CD4-positive, alpha-beta T cell (primary cell): ENCODE measurements at regions not wholly inside any gene's neighbourhood (a gene's known extent, or its start where the extent isn't known, plus 50 kb on each side); places are given as distances from the start of the nearest gene placed in this dataset.

ENCODE experiments used
- ATAC-seq: fragments of 200-7000 bp; cut with Tn5 transposase; one replicate; pipeline ENCODE4 v1.10.0; 2022; ENCODE audit warnings: mild to moderate bottlenecking; ENCODE audit not compliant: poor library complexity
- CTCF ChIA-PET: fragments of 350-600 bp; sonication (Branson Sonifier 250); formaldehyde crosslinking; loops from one replicate; lab custom pipeline; 2021; ENCODE audit warnings: antibody characterized with exemption, inconsistent platforms; lab: Charles Lee
- POLR2A ChIA-PET: fragments of 350-600 bp; sonication (Branson Sonifier 250); formaldehyde crosslinking; loops from one replicate; lab custom pipeline; 2021; ENCODE audit warnings: antibody characterized with exemption, inconsistent platforms; lab: Charles Lee
- DNase-seq, 14 experiments: peaks; one replicate each; pipeline ENCODE4 v3.0.0-alpha.2; 2013 to 2020; ENCODE audit warnings: mixed read lengths in 2 of 14
- H3K27ac ChIP-seq, 2 donors: one replicate each; pipeline versions ENCODE4 v1.5.1 to v1.7.0; 2013; ENCODE audit warnings: low read length in 2 of 2, low read depth in 1 of 2, mild to moderate bottlenecking in 1 of 2
- H3K27me3 ChIP-seq, 2 experiments: 1 replicate in 1 of 2; 2 replicates in 1 of 2; pipeline versions ENCODE4 v1.6.1 to v1.7.0; 2013; ENCODE audit warnings: low read length in 2 of 2, control low read depth in 1 of 2, mild to moderate bottlenecking in 1 of 2, moderate library complexity in 1 of 2; ENCODE audit not compliant: insufficient read depth in 2 of 2, control insufficient read depth in 1 of 2
- H3K36me3 ChIP-seq: one replicate; pipeline ENCODE4 v1.6.1; 2013; ENCODE audit warnings: low read length, control low read depth; ENCODE audit not compliant: insufficient read depth
- H3K4me1 ChIP-seq: one replicate; pipeline ENCODE4 v1.6.1; 2013; ENCODE audit warnings: low read length, control low read depth; ENCODE audit not compliant: insufficient read depth
- H3K4me3 ChIP-seq: one replicate; pipeline ENCODE4 v1.5.1; 2013; ENCODE audit warnings: mild to moderate bottlenecking, low read length, moderate library complexity
- H3K9me3 ChIP-seq, 2 experiments: 1 replicate in 1 of 2; 2 replicates in 1 of 2; pipeline versions ENCODE4 v1.6.1 to v1.7.0; 2013; ENCODE audit warnings: low read length in 2 of 2, mild to moderate bottlenecking in 2 of 2, control low read depth in 1 of 2, moderate library complexity in 1 of 2; ENCODE audit not compliant: control insufficient read depth in 1 of 2, insufficient read depth in 1 of 2
- H3K27ac Mint-ChIP-seq: one replicate; pipeline ENCODE4 v1.8.0; 2020; ENCODE audit warnings: mixed read lengths
- H3K27me3 Mint-ChIP-seq: one replicate; pipeline ENCODE4 v1.8.0; 2021; ENCODE audit warnings: mixed read lengths
- H3K36me3 Mint-ChIP-seq: one replicate; pipeline ENCODE4 v1.8.0; 2021; ENCODE audit warnings: low read depth, mixed read lengths
- H3K4me1 Mint-ChIP-seq: one replicate; pipeline ENCODE4 v1.8.0; 2021; ENCODE audit warnings: low read depth, mixed read lengths
- H3K4me3 Mint-ChIP-seq: one replicate; pipeline ENCODE4 v1.8.0; 2020; ENCODE audit warnings: mild to moderate bottlenecking, mixed read lengths
- H3K9me3 Mint-ChIP-seq: one replicate; pipeline ENCODE4 v1.8.0; 2020; ENCODE audit warnings: mixed read lengths
- intact Hi-C, 2 experiments: fragments of 100-400 bp; cut with DNase I in 1 of 2; cut with micrococcal nuclease in 1 of 2; formaldehyde crosslinking; loops; one replicate each; pipeline versions ENCODE4 v1.15.1 to v1.9.0; 2023 to 2025; cut with DNase I, micrococcal nuclease
- TF ChIP-seq, protein P1 (sequence below): fragments of 200-600 bp; IDR thresholded peaks from one replicate; pipeline ENCODE4 v1.8.0; 2022; ENCODE audit warnings: antibody characterized with exemption, mild to moderate bottlenecking

DNA sequence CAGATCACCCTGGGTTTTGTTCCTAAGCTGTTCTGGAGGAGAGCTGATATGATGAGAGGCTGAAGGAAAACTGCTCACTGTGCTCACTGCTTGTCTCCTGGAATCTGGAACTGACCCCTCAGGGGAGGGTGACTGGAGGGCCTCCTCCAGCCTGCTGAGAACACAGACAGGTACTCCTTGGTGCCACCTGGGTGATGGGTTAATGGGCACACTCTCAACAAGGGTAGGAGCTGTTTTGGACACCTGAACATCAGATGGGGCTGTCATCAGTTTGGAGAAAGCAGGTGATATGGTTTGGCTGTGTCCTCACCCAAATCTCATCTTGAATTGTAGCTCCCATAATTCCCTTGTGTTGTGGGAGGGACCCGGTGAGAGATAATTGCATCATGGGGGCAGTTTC lies 58.1 kb upstream of the SORCS3 start:
- ATAC-seq: no peak
- H3K4me1 ChIP-seq: peaks cover 19% of the 10 kb centered on the region
- H3K36me3 Mint-ChIP-seq: no peaks in the 10 kb centered on the region
- no peaks in the 10 kb centered on the region for H3K9me3 Mint-ChIP-seq
- no peak overlapping the region for H3K27ac ChIP-seq
- POLR2A ChIA-PET: no interaction called here
- TF ChIP-seq, protein P1, sequence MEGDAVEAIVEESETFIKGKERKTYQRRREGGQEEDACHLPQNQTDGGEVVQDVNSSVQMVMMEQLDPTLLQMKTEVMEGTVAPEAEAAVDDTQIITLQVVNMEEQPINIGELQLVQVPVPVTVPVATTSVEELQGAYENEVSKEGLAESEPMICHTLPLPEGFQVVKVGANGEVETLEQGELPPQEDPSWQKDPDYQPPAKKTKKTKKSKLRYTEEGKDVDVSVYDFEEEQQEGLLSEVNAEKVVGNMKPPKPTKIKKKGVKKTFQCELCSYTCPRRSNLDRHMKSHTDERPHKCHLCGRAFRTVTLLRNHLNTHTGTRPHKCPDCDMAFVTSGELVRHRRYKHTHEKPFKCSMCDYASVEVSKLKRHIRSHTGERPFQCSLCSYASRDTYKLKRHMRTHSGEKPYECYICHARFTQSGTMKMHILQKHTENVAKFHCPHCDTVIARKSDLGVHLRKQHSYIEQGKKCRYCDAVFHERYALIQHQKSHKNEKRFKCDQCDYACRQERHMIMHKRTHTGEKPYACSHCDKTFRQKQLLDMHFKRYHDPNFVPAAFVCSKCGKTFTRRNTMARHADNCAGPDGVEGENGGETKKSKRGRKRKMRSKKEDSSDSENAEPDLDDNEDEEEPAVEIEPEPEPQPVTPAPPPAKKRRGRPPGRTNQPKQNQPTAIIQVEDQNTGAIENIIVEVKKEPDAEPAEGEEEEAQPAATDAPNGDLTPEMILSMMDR: no peak
- CTCF ChIA-PET: no interaction called here
- H3K27ac Mint-ChIP-seq: no peak overlapping the region
- DNase-seq: no peak
- peaks cover 35% of the 10 kb centered on the region for H3K4me1 Mint-ChIP-seq
- H3K27me3 Mint-ChIP-seq: peaks cover 20% of the 10 kb centered on the region
- no peak overlapping the region for H3K4me3 ChIP-seq
- H3K9me3 ChIP-seq: no peaks in the 10 kb centered on the region
- peaks cover 0 to 4% of the 10 kb centered on the region in 2 experiments for H3K27me3 ChIP-seq
- no peak overlapping the region for H3K4me3 Mint-ChIP-seq
- intact Hi-C loops: loop anchor here in 1 of 2 experiments (10.0 kb wide), 1 partner anchor 342 kb away; no protein-coding TSS in a partner anchor
- no peaks in the 10 kb centered on the region for H3K36me3 ChIP-seq

DNA sequence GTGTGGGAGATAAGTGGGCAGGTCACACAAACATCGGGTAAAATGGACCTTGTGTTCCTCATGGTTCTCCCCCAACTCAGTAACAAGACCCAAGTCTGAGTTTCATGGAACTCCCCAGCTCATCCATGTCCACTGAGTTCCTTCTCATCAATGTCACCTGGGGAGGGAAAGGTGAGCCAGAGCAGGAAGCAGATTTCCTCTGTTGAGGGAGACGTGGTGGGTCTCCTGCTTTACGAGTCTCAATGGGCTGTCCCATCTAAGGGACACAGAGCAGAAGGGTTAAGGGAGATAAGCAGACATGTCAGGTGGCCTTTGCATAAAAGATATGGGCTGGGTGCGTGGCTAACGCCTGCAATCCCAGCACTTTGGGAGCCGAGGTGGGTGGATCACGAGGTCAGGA lies 56.5 kb upstream of the SORCS3 start:
- no peaks in the 10 kb centered on the region for H3K9me3 Mint-ChIP-seq
- no peak overlapping the region for H3K27ac ChIP-seq
- intact Hi-C loops: loop anchor here in 1 of 2 experiments (10.0 kb wide), 1 partner anchor 340 kb away; no protein-coding TSS in a partner anchor
- no peak overlapping the region for H3K27ac Mint-ChIP-seq
- peaks cover 25% of the 10 kb centered on the region for H3K27me3 Mint-ChIP-seq
- H3K36me3 Mint-ChIP-seq: no peaks in the 10 kb centered on the region
- POLR2A ChIA-PET: no interaction called here
- TF ChIP-seq, protein P1: no peak
- CTCF ChIA-PET: no interaction called here
- ATAC-seq (no peak), DNase-seq (no peak)
- peaks cover 35% of the 10 kb centered on the region for H3K4me1 Mint-ChIP-seq
- no peaks in the 10 kb centered on the region for H3K9me3 ChIP-seq
- H3K4me1 ChIP-seq: peaks cover 19% of the 10 kb centered on the region
- no peak overlapping the region for H3K4me3 Mint-ChIP-seq
- H3K4me3 ChIP-seq: no peak overlapping the region
- H3K27me3 ChIP-seq: peaks cover 0 to 2% of the 10 kb centered on the region in 2 experiments
- H3K36me3 ChIP-seq: no peaks in the 10 kb centered on the region

DNA sequence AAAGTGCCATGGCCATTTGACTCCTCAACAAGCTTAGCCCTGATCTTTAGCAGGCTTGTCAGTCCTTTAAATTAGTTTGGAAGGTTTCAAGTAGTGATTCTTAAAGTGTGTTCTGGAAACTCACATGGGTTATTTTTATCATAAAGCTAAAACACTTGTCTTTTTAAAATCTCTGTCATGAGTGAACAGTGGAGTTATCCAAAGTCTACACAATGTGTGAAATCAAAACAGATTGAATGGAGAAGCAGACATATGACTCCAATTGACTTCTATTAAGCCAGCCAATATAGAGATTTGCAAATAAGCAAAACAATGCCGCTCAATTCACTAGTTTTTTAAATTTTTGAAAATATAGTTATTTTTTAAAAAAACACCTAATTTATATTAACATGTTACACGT lies 53.3 kb upstream of the SORCS3 start:
- Mint-ChIP-seq H3K4me1 (peaks cover 29% of the 10 kb centered on the region), H3K9me3 (no peaks in the 10 kb centered on the region), H3K27me3 (peaks cover 25% of the 10 kb centered on the region), H3K36me3 (no peaks in the 10 kb centered on the region), H3K27ac (peak overlapping the region; percentile 59), H3K4me3 (peak overlapping the region; percentile 61)
- Histone ChIP-seq H3K4me3 (no peak overlapping the region), H3K27ac (no peak overlapping the region), H3K4me1 (peaks cover 12% of the 10 kb centered on the region), H3K9me3 (no peaks in the 10 kb centered on the region), H3K36me3 (no peaks in the 10 kb centered on the region), H3K27me3 (peaks cover 0 to 2% of the 10 kb centered on the region in 2 experiments)
- intact Hi-C loops: loop anchor here in 1 of 2 experiments (10.0 kb wide), 1 partner anchor 337 kb away; no protein-coding TSS in a partner anchor
- ChIA-PET CTCF (no interaction called here), POLR2A (no interaction called here)
- ATAC-seq (no peak), DNase-seq (no peak)
- TF ChIP-seq, protein P1: no peak
